ENCODE measurements at regions not wholly inside any gene's neighbourhood (a gene's known extent, or its start where the extent isn't known, plus 50 kb on each side); places are given as distances from the start of the nearest gene placed in this dataset.

- no peak for DNase-seq (ENCODE audit: low spot score)
Observed at GRCh38 chr20:52402950-52403349, 211.4 kb upstream of the ZFP64 start.

- DNase-seq (ENCODE audit: low spot score), result no peak
Observed at GRCh38 chr20:52402514-52402913, 210.9 kb upstream of the ZFP64 start.

GRCh38 chr20:52401431-52401830, 209.9 kb upstream of the ZFP64 start:
- no peak for DNase-seq (ENCODE audit: low spot score)

GRCh38 chr20:52399352-52399751, 207.8 kb upstream of the ZFP64 start:
- no peak for DNase-seq (ENCODE audit: low spot score)

- DNase-seq (ENCODE audit: low spot score), result no peak
Observed at GRCh38 chr20:52389606-52390005, 198.0 kb upstream of the ZFP64 start.

- DNase-seq (ENCODE audit: low spot score), result no peak
Observed at GRCh38 chr20:52383995-52384621, 192.5 kb upstream of the ZFP64 start.

- no peak for DNase-seq (ENCODE audit: low spot score)
Observed at GRCh38 chr20:52382933-52383332, 191.4 kb upstream of the ZFP64 start.

- DNase-seq (ENCODE audit: low spot score), result no peak
Observed at GRCh38 chr20:52379723-52380336, 188.3 kb upstream of the ZFP64 start.

- DNase-seq (ENCODE audit: low spot score), result no peak
Observed at GRCh38 chr20:52372169-52372568, 180.6 kb upstream of the ZFP64 start.

GRCh38 chr20:52365688-52366087, 174.1 kb upstream of the ZFP64 start:
- no peak for DNase-seq (ENCODE audit: low spot score)

- no peak for DNase-seq (ENCODE audit: low spot score)
Observed at GRCh38 chr20:52364405-52364804, 172.8 kb upstream of the ZFP64 start.

GRCh38 chr20:52361650-52362049, 170.1 kb upstream of the ZFP64 start:
- DNase-seq (ENCODE audit: low spot score), result no peak

GRCh38 chr20:52349806-52350205, 158.2 kb upstream of the ZFP64 start:
- DNase-seq (ENCODE audit: low spot score), result no peak

- DNase-seq (ENCODE audit: low spot score), result no peak
Observed at GRCh38 chr20:52348434-52348833, 156.9 kb upstream of the ZFP64 start.

- no peak for DNase-seq (ENCODE audit: low spot score)
Observed at GRCh38 chr20:52346797-52347196, 155.2 kb upstream of the ZFP64 start.

GRCh38 chr20:52342913-52343312, 151.3 kb upstream of the ZFP64 start:
- no peak for DNase-seq (ENCODE audit: low spot score)

GRCh38 chr20:52340036-52340634, 148.6 kb upstream of the ZFP64 start:
- DNase-seq (ENCODE audit: low spot score), result no peak

GRCh38 chr20:52332649-52333250, 141.2 kb upstream of the ZFP64 start:
- no peak for DNase-seq (ENCODE audit: low spot score)

- DNase-seq (ENCODE audit: low spot score), result no peak
Observed at GRCh38 chr20:52332230-52332629, 140.7 kb upstream of the ZFP64 start.

- DNase-seq (ENCODE audit: low spot score), result no peak
Observed at GRCh38 chr20:52331655-52332054, 140.1 kb upstream of the ZFP64 start.

- no peak for DNase-seq (ENCODE audit: low spot score)
Observed at GRCh38 chr20:52321396-52321795, 129.8 kb upstream of the ZFP64 start.

GRCh38 chr20:52318651-52319050, 127.1 kb upstream of the ZFP64 start:
- DNase-seq (ENCODE audit: low spot score), result no peak

GRCh38 chr20:52313341-52313963, 121.9 kb upstream of the ZFP64 start:
- peak; percentile 43 for DNase-seq (ENCODE audit: low spot score)

All from putamen (tissue), 1 donor.